ENCODE measurements at regions not wholly inside any gene's neighbourhood (a gene's known extent, or its start where the extent isn't known, plus 50 kb on each side); places are given as distances from the start of the nearest gene placed in this dataset.

DNA sequence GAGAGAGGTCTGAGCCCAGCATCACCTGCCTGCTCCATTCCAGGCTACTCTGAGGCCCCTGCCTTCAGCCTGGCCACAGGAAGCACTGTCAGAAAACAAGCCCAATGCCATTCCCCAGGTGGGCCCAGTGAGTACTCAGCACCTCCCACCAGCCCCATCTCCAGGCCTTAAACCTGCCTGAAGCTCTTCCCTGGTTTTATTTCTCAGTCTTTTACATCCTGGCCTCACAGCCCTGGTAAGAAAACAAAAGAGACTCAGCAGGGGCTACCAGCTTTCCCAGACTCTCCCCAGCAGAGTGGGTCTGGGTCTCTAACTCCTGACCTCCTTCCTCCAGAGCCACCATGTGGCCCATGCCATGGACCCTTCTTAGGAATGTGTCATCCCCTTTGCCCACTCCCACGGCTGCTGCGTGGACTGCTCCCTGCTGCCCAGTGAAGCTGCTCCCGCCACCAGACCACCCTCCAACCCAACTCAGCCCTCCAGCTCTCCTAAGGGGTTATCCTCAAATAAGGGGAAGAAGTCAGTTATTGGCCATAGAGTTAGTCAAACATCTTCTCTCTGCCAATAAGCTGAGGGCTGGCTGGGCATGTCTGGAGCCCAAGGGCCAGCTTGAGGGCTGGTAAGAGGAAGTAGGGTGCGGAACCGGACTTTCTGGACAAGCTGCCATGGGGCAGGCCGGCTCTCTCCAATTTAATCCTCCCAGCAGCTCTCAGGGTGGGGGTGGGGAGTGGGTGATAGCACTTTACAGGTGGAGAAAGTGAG lies 116.7 kb upstream of the LINGO1 start:
- no peak for DNase-seq

DNA sequence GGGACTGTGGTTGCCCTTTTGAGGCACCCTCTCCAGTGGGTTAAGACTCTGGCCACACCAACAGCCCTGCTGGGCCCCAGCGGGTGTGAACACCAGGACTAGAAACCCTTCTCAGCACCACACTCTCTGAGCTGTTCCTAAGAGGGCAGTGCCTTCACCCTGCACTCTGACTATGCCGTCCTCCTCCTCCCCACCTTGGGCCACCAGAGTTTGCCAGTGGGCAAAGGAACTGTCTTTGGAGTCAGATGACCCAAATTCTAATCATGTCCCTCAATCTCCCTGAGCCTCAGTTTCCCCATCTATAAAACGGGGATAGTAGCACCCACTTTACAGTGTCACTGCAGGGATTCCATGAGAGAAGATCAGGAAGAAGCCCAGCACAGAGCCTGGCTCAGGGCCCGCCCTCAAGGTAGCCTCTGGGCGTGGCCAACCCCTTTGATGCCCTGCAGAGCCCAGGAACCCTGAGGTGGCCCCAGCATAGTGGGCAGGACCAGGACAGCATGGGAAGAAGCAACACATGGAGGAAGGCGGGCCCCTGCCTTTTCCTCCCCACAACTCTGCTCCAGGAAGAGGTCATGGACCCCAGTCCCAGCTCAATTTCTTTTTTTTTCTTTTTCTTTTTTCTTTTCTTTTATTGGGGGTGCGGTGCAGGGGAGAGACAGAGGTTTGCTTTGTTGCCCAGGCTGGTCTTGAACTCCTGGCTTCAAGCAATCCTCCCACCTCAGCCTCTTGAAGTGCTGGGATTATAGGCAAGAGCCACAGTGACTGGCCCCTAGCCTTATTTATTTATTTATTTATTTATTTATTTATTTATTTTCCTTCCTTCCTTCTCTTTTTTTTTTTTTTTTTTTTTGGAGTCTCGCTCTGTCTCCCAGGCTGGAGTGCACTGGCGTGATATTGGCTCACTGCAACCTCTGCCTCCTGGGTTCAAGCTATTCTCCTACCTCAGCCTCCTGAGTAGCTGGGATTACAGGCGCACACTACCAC lies 115.7 kb upstream of the LINGO1 start:
- no peak for DNase-seq

- no peak for DNase-seq
Measured at GRCh38 chr15:77747175-77748077, 114.7 kb upstream of the LINGO1 start.

DNA sequence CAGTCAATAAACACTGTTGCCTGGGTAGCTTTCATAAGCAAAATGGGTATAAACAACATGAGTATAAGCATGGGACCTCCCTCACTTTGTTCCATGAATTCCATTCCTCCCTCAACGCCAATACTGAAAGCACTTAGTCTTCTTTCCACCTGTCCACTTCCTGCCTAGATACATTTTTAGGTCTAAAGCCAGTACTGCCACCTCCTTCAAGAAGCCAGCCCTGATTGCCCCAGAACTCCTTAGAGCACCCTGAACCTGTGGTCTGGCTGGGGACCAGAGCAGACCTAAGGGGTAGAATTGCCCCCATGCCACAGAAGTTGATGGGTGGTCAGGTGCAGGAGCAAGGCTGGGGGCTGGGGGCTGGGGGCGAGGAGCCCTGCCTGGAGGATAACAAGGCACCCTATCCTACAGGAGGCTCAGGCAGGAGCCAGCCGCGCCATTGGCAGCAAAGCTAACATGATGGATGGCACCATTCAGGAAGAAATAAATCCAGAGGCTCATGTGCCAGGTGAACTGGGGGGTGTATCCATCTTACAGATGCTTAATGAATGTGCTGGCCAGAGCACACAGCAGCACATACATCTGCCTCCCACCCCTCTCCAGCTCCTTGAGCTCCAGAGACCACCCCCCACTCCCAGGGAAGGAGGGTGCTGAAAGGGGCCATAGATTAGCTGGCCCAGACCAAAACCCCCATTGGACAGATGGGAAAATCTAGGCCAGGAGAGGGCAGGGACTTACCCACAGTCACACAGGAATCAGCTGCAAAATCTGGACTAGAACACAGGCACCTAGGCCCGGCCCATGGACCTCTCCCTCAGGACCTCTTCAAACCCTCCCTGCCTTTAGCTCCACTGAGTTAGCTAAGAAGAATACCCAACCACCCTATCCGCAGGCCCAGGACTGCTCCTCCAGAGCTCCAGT lies 113.8 kb upstream of the LINGO1 start:
- DNase-seq: no peak

DNA sequence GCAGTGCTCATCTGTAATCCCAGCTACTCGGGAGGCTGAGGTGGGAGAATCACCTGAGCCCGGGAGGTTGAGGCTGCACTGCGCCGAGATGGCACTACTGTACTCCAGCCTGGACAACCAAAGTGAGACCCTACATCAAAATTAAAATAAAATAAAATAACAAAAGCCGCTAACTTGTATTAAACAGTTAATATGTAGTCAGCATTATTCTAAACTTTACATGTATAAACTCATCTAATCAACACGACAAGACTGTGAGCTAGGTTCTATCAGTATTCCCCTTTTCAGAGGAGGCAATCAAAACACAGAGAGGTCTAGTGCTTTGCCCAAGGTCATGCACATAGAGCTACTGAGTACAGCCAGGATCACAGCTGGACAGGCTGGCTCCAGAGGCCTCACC lies 111.7 kb upstream of the LINGO1 start:
- DNase-seq: no peak

- DNase-seq: no peak
Measured at GRCh38 chr15:77742570-77742969, 109.9 kb upstream of the LINGO1 start.

GRCh38 chr15:77742127-77742526 lies 109.4 kb upstream of the LINGO1 start:
- DNase-seq: no peak

DNA sequence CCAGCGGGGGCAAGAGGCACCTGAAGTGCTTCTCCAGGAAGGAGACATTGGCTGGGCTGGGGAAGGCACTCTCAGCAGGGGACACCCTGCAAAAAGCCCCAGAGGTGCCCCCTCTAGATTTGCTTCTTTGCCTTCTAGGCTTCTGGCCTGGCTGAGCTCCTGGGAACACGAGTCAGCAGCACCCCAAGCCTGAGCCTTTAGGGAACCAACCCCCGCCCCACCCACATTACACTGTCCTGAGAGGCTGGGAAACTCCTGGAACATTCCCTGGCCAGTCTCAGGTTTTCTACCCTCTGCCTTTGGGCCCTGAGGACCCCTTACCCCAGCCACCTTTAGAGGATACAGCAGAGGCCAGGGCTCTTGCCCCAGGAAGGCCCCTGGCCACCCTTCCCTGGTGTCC lies 108.4 kb upstream of the LINGO1 start:
- DNase-seq: no peak

DNA sequence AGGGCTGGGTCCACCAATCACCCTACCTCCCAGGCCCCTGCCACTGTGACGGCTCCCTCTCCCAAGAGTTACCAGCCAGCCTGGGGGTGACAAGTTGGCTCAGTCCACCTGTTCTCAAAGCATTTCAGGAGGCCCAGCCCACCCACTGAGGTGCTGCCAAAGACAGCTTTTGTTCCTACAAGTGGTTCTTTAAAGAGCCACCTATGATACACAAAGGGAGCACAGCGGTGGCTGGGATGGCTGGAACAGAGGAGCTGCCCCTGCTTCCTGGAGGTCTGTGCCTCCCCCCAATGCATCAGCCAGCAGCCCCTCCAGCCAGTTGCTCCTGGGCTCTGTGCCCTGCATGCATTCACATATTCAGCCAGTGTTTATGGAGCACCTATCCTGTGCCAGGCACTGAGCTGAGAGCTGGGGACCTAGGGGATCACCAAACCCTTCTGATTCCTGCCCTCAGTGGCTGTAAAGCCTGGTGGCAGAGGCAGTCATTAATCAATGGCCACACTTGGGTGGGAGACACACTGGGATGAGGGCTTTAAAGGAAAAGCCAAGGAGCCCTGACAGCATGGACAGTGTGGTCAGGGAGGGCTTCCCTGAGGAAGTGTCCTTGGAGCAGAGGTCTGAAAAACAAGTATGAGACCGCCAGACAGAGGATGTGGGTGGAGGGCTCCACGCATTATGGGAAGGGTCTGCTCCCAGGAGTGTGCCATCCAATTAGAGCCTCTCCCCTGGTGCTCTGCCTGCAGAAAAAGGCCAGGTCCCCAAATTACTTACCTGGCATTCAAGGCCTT lies 107.1 kb upstream of the LINGO1 start:
- no peak for DNase-seq

- no peak for DNase-seq
Measured at GRCh38 chr15:77738441-77739302, 106.0 kb upstream of the LINGO1 start.

GRCh38 chr15:77738038-77738370 lies 105.3 kb upstream of the LINGO1 start:
- DNase-seq: no peak

DNA sequence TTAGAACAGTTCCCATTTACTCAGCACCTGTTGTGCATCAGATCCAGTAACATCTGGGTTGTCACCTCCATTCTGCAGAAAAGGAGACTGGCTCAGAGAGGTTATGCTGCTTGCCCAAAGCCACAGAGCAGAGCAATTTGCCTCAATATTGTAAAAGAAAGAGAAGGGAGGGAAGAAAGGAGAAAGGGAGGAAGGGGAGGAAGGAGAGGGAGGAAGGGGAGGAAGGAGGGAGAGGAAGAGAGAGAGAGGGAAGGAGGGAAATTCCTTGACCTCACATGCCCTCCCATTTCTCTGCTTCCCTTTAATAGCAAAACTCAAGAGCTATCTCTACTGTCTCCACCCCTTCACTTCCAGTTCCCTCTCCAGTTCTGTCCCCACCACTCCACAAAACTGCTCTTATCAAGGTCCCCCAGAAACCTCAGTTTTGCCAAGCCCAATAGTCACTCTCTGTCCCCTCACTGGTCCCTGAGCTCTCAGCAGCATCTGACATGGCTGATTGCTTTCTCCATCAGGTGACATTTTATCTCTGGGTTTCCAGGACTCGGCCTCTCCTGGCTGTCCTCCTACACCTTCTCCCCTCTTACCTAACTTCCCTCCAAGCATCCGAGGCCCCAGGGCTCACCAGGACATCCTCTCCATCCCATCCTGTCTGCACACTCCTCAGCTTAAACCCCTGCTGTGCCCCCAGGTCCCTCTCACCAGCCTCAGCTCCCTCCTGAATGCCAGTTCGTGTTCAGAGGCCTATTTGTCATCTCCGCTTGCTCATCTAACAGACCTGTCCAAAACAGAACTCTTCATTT lies 104.7 kb upstream of the LINGO1 start:
- DNase-seq: no peak

DNA sequence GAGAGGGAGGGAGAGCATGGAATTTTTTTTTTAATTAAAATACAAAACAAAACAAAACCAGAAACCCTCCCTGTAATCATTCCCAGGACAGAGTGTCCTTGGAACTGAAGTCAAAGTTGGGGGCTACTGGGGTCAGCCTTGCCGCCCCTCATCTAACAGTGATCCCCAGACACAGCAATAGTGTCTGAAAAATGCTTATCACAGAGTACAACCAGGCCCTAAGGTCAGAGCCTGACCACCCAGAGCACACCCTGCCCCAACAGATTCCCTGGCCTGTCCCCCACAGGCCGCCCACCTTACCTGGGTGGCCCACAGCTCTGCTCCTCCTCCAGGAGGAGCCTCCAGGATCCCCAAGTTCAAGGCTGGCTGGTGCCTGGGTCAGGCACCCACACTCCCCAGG lies 101.6 kb upstream of the LINGO1 start:
- no peak for DNase-seq

DNA sequence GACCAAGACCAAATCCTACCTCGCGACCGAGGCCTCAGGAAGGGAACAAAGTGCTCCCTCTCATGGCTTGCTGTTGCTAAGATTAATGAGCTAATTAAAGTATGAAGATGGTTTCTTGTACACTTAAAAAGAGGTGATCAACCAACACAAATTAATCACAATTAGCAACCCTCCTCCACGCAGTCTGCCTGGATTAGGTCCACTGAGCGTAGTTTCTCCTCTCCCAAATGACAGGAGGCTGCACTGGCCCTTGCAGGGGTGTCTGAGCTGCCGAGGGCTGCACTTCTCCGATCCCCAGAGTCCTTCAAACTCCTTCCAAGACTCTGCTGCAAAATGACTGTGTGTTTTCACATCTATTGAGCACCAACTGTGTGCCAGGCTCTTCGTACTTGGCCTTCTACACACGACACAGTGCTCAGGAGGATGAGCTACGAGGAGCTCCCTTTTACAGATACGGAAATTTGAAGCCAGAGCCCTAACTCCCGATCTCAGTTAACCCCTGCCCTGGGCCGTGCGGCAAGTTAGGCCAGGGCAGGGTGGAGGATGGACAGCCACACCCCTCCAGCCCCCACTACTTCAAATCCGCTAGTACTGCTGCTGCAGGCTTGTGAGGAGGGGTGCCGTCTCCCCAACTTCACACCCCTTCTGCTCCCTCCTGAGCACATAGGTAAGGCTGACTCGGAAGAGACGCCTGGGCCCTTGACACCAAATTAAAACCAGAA lies 101.0 kb upstream of the LINGO1 start:
- DNase-seq: no peak

DNA sequence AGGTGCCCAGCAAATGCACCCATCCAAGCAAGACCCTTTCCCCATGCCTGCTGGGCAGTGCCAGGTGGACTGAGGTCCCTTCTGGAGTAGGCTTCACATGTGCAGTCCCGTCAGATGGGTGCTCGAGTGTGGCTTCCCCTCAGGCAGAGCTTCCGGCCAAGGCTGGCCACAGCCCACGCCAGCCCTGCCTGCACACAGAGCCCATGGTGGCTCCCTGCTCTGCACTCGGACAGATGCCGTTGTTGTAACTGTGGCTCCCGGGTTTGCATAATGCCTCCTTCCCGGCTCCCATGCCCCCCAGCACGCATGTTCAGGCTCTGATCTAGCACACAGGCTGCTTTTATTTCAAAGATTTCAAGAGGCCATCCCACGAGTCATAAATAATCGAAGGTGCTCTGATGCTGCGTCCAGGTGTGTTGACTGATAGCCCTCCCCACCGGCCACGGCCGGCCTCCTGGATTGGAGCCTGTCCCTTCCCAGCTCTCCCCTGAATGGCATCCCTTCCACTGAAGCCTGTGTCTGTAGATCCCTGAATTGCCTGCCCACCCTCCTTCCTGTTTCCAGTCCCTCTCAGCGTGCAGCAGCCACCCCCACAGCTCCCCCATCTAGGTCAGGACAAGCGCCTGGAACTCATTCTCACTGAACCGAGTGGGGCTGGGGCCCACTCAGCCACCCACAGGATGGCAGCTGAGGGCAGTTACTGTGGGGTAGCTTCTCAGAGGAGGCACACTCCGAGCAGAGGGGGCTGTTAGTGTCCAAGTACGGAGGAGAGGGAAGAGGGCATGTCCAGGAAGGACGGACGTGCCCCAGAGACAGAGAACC lies 100.0 kb upstream of the LINGO1 start:
- DNase-seq: no peak

GRCh38 chr15:77731945-77732344 lies 99.2 kb upstream of the LINGO1 start:
- DNase-seq: no peak

GRCh38 chr15:77731067-77731466 lies 98.4 kb upstream of the LINGO1 start:
- no peak for DNase-seq
